Gastrocnemius medialis (tissue), 4 donors: ENCODE measurements at regions not wholly inside any gene's neighbourhood (a gene's known extent, or its start where the extent isn't known, plus 50 kb on each side); places are given as distances from the start of the nearest gene placed in this dataset.

Experiments used
- CTCF ChIP-seq, 5 experiments: fragments of 450-650 bp in 3 of 5; fragments of 200-600 bp in 2 of 5; sonication (generic) in 2 of 5; IDR thresholded peaks in 4 of 5; conservative IDR thresholded peaks in 1 of 5; 1 replicate in 4 of 5; 2 replicates in 1 of 5; pipeline ENCODE4 v1.5.1; 2016 to 2019; ENCODE audit warnings: antibody characterized with exemption in 5 of 5, mild to moderate bottlenecking in 3 of 5, moderate library complexity in 3 of 5
- POLR2A ChIP-seq, 2 donors: fragments of 450-650 bp; IDR thresholded peaks; one replicate each; pipeline ENCODE4 v1.6.1; 2017; ENCODE audit warnings: antibody characterized with exemption in 2 of 2, mild to moderate bottlenecking in 2 of 2, moderate library complexity in 2 of 2

DNA sequence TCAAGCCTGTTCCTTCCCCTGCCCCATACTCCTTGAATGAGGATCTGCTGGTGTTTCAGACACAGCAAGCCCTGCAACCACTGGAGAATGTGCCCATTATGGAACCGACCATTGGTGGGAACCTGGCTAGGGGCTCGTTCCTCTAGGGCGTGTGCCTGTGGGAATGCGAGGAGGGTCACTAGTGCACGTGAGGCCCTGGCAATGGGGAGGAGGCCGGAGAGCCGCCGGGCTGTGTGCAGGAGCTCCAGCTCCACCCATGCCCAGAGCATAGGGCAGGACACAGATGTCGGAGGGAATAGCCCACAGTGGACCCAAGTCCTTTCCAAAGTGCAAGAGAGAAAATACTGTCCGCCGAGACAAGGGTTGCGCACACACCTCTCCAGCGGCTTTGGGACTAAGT is 99.3 kb downstream of the ERMARD start:
- TF ChIP-seq POLR2A (IDR thresholded peaks at IDR 0.05) = no peak
- TF ChIP-seq CTCF (IDR thresholded peaks at IDR 0.05 in 4 of 5, conservative IDR thresholded peaks at IDR 0.05 in 1 of 5) = no peak
